ENCODE measurements at regions not wholly inside any gene's neighbourhood (a gene's known extent, or its start where the extent isn't known, plus 50 kb on each side); places are given as distances from the start of the nearest gene placed in this dataset.

GRCh38 chr22:27540247-27540646, 261.3 kb downstream of the MN1 start:
- Histone ChIP-seq H3K27ac (no peak overlapping the region), H3K36me3 (replicated peaks in 1 of 2) (no peaks in the 10 kb centered on the region), H3K4me1 (replicated peaks in 1 of 2) (no peaks in the 10 kb centered on the region), H3K4me3 (no peak overlapping the region), H3K27me3 (no peaks in the 10 kb centered on the region), H3K9me3 (replicated peaks in 1 of 3) (no peaks in the 10 kb centered on the region)
- WGBS, 4 donors, result 75 to 82% (median 81%) methylated on average over 8 to 10 of the region's 10 CpGs
- TF ChIP-seq CTCF (IDR thresholded peaks at IDR 0.05) (no peak), POLR2A (IDR thresholded peaks at IDR 0.05) (no peak)
- no peak for DNase-seq
- intact Hi-C loops (cut with DNase I), result no loop called here

DNA sequence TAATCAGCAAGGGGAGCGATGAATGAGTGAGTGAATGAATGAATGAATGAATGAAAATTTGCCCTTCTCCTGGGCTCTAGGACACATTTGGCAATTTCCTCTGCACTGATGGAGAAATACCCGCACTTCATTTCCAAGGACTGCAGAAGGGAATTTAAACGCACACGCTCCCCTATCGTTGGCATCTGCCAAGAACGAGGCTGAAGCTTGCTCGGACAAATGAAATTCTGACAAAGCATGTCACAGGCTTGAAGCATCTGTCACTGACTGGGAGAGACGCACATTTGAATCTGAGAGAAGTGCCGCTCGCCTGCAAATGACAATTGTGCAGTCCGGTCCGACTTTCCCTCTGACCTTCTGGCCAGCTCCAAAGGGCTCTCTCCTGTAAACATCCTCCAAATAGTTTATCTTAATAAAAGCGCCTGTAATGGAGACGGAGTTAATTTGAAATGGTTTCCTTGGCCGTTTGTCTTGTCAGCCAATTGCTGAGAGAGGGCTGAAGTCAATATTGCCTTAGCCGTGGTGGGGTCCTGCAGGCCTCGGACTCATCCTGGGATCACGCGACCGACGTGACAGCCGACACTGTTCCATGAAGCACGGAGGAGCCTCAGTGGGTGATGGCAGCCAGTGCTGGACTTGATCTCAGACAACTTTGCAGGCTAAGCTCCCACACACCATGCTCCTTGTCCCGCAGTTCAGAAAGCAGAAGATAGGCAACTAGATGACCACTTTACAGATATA, 260.7 kb downstream of the MN1 start:
- H3K36me3 ChIP-seq (replicated peaks in 1 of 2), result no peaks in the 10 kb centered on the region
- TF ChIP-seq CTCF (IDR thresholded peaks at IDR 0.05) (no peak), POLR2A (IDR thresholded peaks at IDR 0.05) (no peak)
- no peak for DNase-seq
- intact Hi-C loops (cut with DNase I), result no loop called here
- no peaks in the 10 kb centered on the region for H3K9me3 ChIP-seq (replicated peaks in 1 of 3)
- no peak overlapping the region for H3K27ac ChIP-seq
- 72 to 83% (median 77%) methylated on average over 24 of the region's 24 CpGs for WGBS, 4 donors
- no peaks in the 10 kb centered on the region for H3K27me3 ChIP-seq
- H3K4me3 ChIP-seq, result no peak overlapping the region
- no peaks in the 10 kb centered on the region for H3K4me1 ChIP-seq (replicated peaks in 1 of 2)

DNA sequence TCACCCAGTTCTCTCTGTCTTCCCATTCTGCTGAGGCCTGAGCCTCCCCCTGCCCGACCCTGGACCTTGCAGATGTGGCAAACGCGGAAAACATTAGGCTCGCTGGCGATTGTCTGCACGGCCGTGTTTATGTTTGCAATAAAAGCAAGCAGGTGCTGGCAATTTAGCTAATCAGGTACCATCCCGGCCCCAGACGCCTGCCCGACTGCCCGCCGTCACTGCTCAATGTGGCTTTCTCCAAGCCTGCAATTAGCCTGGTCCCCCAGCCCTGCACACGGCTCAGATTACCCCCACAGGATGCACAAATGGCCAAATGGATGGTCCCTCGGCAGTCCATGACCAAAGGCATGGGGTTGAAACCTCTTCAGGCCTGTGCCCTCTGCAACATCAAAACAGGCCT, 259.7 kb downstream of the MN1 start:
- H3K4me1 ChIP-seq (replicated peaks in 1 of 2), result no peaks in the 10 kb centered on the region
- no peaks in the 10 kb centered on the region for H3K36me3 ChIP-seq (replicated peaks in 1 of 2)
- 86 to 91% (median 90%) methylated on average over 13 to 14 of the region's 14 CpGs for WGBS, 4 donors
- no peaks in the 10 kb centered on the region for H3K27me3 ChIP-seq
- no peak overlapping the region for H3K27ac ChIP-seq
- no peak for TF ChIP-seq POLR2A (IDR thresholded peaks at IDR 0.05)
- TF ChIP-seq CTCF (IDR thresholded peaks at IDR 0.05), result no peak
- no peak overlapping the region for H3K4me3 ChIP-seq
- no peak for DNase-seq
- no peaks in the 10 kb centered on the region for H3K9me3 ChIP-seq (replicated peaks in 1 of 3)
- intact Hi-C loops (cut with DNase I), result no loop called here

DNA sequence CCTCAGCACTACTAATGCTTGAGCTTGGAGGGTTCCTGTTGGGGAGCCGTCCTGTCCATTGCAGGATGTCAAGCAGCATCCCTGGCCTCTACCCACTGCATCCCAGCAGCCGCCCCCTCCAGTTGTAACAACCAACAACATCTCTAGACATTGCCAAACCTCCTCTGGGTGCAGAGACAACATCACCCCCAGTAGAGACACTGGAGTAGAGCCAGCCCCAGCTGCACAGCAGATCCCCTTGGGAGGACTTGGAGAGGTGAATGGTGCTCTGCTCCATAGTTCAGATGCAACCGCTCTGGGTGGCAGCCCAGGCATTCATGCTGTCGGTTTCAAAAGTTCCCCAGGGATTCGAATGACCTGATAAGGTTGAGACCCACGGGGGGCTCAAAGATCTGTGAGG, 259.0 kb downstream of the MN1 start:
- H3K36me3 ChIP-seq (replicated peaks in 1 of 2), result no peaks in the 10 kb centered on the region
- H3K9me3 ChIP-seq (replicated peaks in 1 of 3), result no peaks in the 10 kb centered on the region
- DNase-seq, result no peak
- 76 to 87% (median 82%) methylated on average over 5 to 6 of the region's 6 CpGs for WGBS, 4 donors
- TF ChIP-seq POLR2A (IDR thresholded peaks at IDR 0.05) (no peak), CTCF (IDR thresholded peaks at IDR 0.05) (no peak)
- no peaks in the 10 kb centered on the region for H3K4me1 ChIP-seq (replicated peaks in 1 of 2)
- no peak overlapping the region for H3K4me3 ChIP-seq
- no peak overlapping the region for H3K27ac ChIP-seq
- intact Hi-C loops (cut with DNase I), result no loop called here
- H3K27me3 ChIP-seq, result no peaks in the 10 kb centered on the region

Measured in adrenal gland (tissue), 9 donors.